BLaER1 treated with 17β-estradiol and CSF1 and Interleukin-3, amounts not matched to agents 10 nM and 100 nM (cell line): ENCODE measurements at regions not wholly inside any gene's neighbourhood (a gene's known extent, or its start where the extent isn't known, plus 50 kb on each side); places are given as distances from the start of the nearest gene placed in this dataset.

ENCODE experiments used
- H3K27ac ChIP-seq, 11 experiments: shearing (Covaris generic); formaldehyde crosslinking; 2 replicates each; pipeline ENCODE4 v1.8.1; 2022
- H3K27me3 ChIP-seq, 11 experiments: shearing (Covaris generic); formaldehyde crosslinking; 2 replicates each; pipeline ENCODE4 v1.8.1; 2022
- H3K36me3 ChIP-seq, 11 experiments: shearing (Covaris generic); formaldehyde crosslinking; 2 replicates each; pipeline ENCODE4 v1.8.1; 2022
- H3K4me1 ChIP-seq, 10 experiments: shearing (Covaris generic); formaldehyde crosslinking; 2 replicates each; pipeline ENCODE4 v1.8.1; 2022
- H3K4me2 ChIP-seq, 11 experiments: shearing (Covaris generic); formaldehyde crosslinking; 2 replicates each; pipeline ENCODE4 v1.8.1; 2022
- H3K4me3 ChIP-seq, 10 experiments: shearing (Covaris generic); formaldehyde crosslinking; 2 replicates each; pipeline ENCODE4 v1.8.1; 2022
- H3K9ac ChIP-seq, 11 experiments: shearing (Covaris generic); formaldehyde crosslinking; 2 replicates each; pipeline ENCODE4 v1.8.1; 2022
- H3K9me3 ChIP-seq, 11 experiments: shearing (Covaris generic); formaldehyde crosslinking; replicated peaks in 1 of 11; 2 replicates each; pipeline ENCODE4 v1.8.1; 2022
- H4K20me1 ChIP-seq, 11 experiments: shearing (Covaris generic); formaldehyde crosslinking; 2 replicates each; pipeline ENCODE4 v1.8.1; 2022
- Cebpa-rat ChIP-seq, 11 experiments: shearing (Covaris generic); IDR thresholded peaks; 2 replicates each; pipeline ENCODE4 v1.8.1; 2022

- Histone ChIP-seq H3K9me3 (no peaks in the 10 kb centered on the region), H3K4me3 (no peak overlapping the region), H3K9ac (no peak overlapping the region), H3K27ac (no peak overlapping the region), H4K20me1 (no peaks in the 10 kb centered on the region), H3K4me1 (peaks cover 0 to 12% (median 7%) of the 10 kb centered on the region in 10 experiments; a peak in 12 of 20 replicates), H3K27me3 (no peaks in the 10 kb centered on the region), H3K36me3 (no peaks in the 10 kb centered on the region), H3K4me2 (no peak overlapping the region)
- no peak for TF ChIP-seq Cebpa-rat (IDR thresholded peaks at IDR 0.05)
These were observed 105.0 kb upstream of the PAQR3 start for GRCh38 chr4:79044141-79044659.

GRCh38 chr4:79043138-79043537 lies 103.9 kb upstream of the PAQR3 start:
- no peak overlapping the region for H3K4me2 ChIP-seq
- no peaks in the 10 kb centered on the region for H4K20me1 ChIP-seq
- no peaks in the 10 kb centered on the region for H3K27me3 ChIP-seq
- no peak overlapping the region for H3K4me3 ChIP-seq
- H3K36me3 ChIP-seq: no peaks in the 10 kb centered on the region
- TF ChIP-seq Cebpa-rat (IDR thresholded peaks at IDR 0.05): no peak
- no peaks in the 10 kb centered on the region for H3K9me3 ChIP-seq
- H3K9ac ChIP-seq: no peak overlapping the region
- H3K4me1 ChIP-seq: peaks cover 0 to 8% (median 5%) of the 10 kb centered on the region in 10 experiments; a peak in 12 of 20 replicates
- H3K27ac ChIP-seq: no peak overlapping the region

- Histone ChIP-seq H3K36me3 (no peaks in the 10 kb centered on the region), H3K27me3 (no peaks in the 10 kb centered on the region), H3K9ac (no peak overlapping the region), H3K9me3 (no peaks in the 10 kb centered on the region), H4K20me1 (no peaks in the 10 kb centered on the region), H3K4me1 (no peaks in the 10 kb centered on the region), H3K27ac (no peak overlapping the region), H3K4me2 (no peak overlapping the region), H3K4me3 (no peak overlapping the region)
- TF ChIP-seq Cebpa-rat (IDR thresholded peaks at IDR 0.05): no peak
These were observed 102.9 kb upstream of the PAQR3 start for GRCh38 chr4:79042079-79042674.

GRCh38 chr4:79034544-79034943 lies 95.3 kb upstream of the PAQR3 start:
- no peak overlapping the region for H3K4me3 ChIP-seq

GRCh38 chr4:79030973-79031372 lies 91.7 kb upstream of the PAQR3 start:
- Histone ChIP-seq H3K4me3 (no peak overlapping the region), H4K20me1 (no peaks in the 10 kb centered on the region), H3K4me1 (no peaks in the 10 kb centered on the region), H3K9me3 (no peaks in the 10 kb centered on the region), H3K9ac (no peak overlapping the region), H3K4me2 (no peak overlapping the region), H3K27ac (no peak overlapping the region), H3K36me3 (no peaks in the 10 kb centered on the region), H3K27me3 (no peaks in the 10 kb centered on the region)
- no peak for TF ChIP-seq Cebpa-rat (IDR thresholded peaks at IDR 0.05)

More at GRCh38 chr4:79034544-79034943, 95.3 kb upstream of the PAQR3 start:
- H3K9me3 ChIP-seq: no peaks in the 10 kb centered on the region
- H3K4me2 ChIP-seq: no peak overlapping the region
- peak in 3 of 11 experiments; percentile 13 to 64 (median 47); a peak in 4 of 22 replicates for TF ChIP-seq Cebpa-rat (IDR thresholded peaks at IDR 0.05)
- H3K27ac ChIP-seq: no peak overlapping the region
- H3K36me3 ChIP-seq: no peaks in the 10 kb centered on the region
- H3K9ac ChIP-seq: no peak overlapping the region
- no peaks in the 10 kb centered on the region for H4K20me1 ChIP-seq
- no peaks in the 10 kb centered on the region for H3K4me1 ChIP-seq
- H3K27me3 ChIP-seq: no peaks in the 10 kb centered on the region

- H3K9me3 ChIP-seq: no peaks in the 10 kb centered on the region
- H3K9ac ChIP-seq: no peak overlapping the region
- no peaks in the 10 kb centered on the region for H3K27me3 ChIP-seq
- H3K27ac ChIP-seq: no peak overlapping the region
- no peaks in the 10 kb centered on the region for H4K20me1 ChIP-seq
- no peaks in the 10 kb centered on the region for H3K36me3 ChIP-seq
- H3K4me2 ChIP-seq: no peak overlapping the region
- TF ChIP-seq Cebpa-rat (IDR thresholded peaks at IDR 0.05): no peak
- H3K4me3 ChIP-seq: no peak overlapping the region
- no peaks in the 10 kb centered on the region for H3K4me1 ChIP-seq
These were observed 88.4 kb upstream of the PAQR3 start for GRCh38 chr4:79027656-79028055.

- Histone ChIP-seq H3K27me3 (no peaks in the 10 kb centered on the region), H3K4me2 (no peak overlapping the region), H3K36me3 (no peaks in the 10 kb centered on the region), H3K4me3 (no peak overlapping the region), H4K20me1 (no peaks in the 10 kb centered on the region), H3K27ac (no peak overlapping the region), H3K9ac (no peak overlapping the region), H3K4me1 (no peaks in the 10 kb centered on the region), H3K9me3 (no peaks in the 10 kb centered on the region)
- no peak for TF ChIP-seq Cebpa-rat (IDR thresholded peaks at IDR 0.05)
These were observed 85.9 kb upstream of the PAQR3 start for GRCh38 chr4:79025170-79025569.

- Histone ChIP-seq H3K4me2 (no peak overlapping the region), H3K27ac (no peak overlapping the region), H3K4me3 (no peak overlapping the region), H3K9me3 (no peaks in the 10 kb centered on the region), H3K27me3 (no peaks in the 10 kb centered on the region), H4K20me1 (no peaks in the 10 kb centered on the region), H3K36me3 (no peaks in the 10 kb centered on the region), H3K4me1 (no peaks in the 10 kb centered on the region), H3K9ac (no peak overlapping the region)
- TF ChIP-seq Cebpa-rat (IDR thresholded peaks at IDR 0.05): no peak
These were observed 84.8 kb upstream of the PAQR3 start for GRCh38 chr4:79023799-79024770.

- TF ChIP-seq Cebpa-rat (IDR thresholded peaks at IDR 0.05): no peak
These were observed 83.3 kb upstream of the PAQR3 start for GRCh38 chr4:79022529-79022928.

More at GRCh38 chr4:79022529-79022928, 83.3 kb upstream of the PAQR3 start:
- H3K4me2 ChIP-seq: no peak overlapping the region
- H3K4me3 ChIP-seq: no peak overlapping the region
- H3K4me1 ChIP-seq: no peaks in the 10 kb centered on the region
- no peak overlapping the region for H3K27ac ChIP-seq
- no peaks in the 10 kb centered on the region for H3K9me3 ChIP-seq
- H3K9ac ChIP-seq: no peak overlapping the region
- H3K36me3 ChIP-seq: no peaks in the 10 kb centered on the region
- no peaks in the 10 kb centered on the region for H3K27me3 ChIP-seq
- H4K20me1 ChIP-seq: no peaks in the 10 kb centered on the region
